Mesenteric fat pad (tissue), 1 donor: ENCODE measurements at regions not wholly inside any gene's neighbourhood (a gene's known extent, or its start where the extent isn't known, plus 50 kb on each side); places are given as distances from the start of the nearest gene placed in this dataset.
"Not testable (repeated sequence)": the region's sequence is repeated elsewhere in the genome, so short reads cannot be mapped to it uniquely, and the experiment has no call there.

Experiments used
- DNase-seq: peaks from one replicate; pipeline ENCODE4 v3.0.0-alpha.2; 2020; ENCODE audit warnings: low spot score
- donor health status: DM: yes; HTN: yes; CAD: no.

- no peak for DNase-seq
Measured at GRCh38 chr2:142347751-142348150, 216.9 kb upstream of the LRP1B start.

GRCh38 chr2:142339261-142339660 lies 208.4 kb upstream of the LRP1B start:
- DNase-seq = no peak

DNA sequence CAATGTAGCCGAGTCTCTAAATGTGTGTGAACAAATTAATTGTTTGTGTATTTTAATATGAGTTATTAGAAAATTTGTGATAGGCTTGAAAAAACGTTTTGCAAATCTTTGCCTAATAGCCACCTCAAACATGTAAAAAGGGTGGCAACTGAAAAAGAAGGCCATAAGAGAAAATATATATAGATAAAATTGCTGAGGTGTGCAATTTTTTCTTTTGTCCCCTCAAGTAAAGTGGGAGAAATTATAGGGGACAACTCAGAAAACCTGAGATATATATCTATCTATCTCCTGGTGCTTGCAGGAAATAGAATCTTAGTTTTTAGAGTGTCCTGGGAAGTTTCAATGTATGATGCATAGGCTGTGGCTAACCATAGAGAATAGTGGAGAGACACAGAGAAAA lies 201.4 kb upstream of the LRP1B start:
- no peak for DNase-seq

- DNase-seq = no peak
Measured at GRCh38 chr2:142330458-142330857, 199.6 kb upstream of the LRP1B start.

DNA sequence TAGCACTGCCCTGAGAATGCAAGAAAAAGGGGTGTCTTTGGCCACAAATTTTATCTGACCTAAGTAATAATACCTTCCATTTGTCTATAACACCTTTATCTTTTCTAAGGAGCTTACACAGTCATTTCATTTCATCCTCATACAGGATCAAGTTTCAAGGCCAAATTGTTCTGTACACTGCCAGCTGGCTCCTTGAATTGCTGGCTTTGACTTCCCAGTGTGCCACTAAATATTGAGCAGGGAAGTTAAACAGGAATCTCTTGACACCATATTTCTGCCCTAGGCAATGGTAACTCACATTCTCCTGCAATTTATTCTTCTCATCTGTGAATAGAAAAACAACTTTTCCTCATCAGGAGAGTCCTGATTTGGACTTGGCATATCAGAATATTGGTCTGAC lies 195.1 kb upstream of the LRP1B start:
- no peak for DNase-seq

- DNase-seq = no peak
Measured at GRCh38 chr2:142323206-142323605, 192.4 kb upstream of the LRP1B start.

DNA sequence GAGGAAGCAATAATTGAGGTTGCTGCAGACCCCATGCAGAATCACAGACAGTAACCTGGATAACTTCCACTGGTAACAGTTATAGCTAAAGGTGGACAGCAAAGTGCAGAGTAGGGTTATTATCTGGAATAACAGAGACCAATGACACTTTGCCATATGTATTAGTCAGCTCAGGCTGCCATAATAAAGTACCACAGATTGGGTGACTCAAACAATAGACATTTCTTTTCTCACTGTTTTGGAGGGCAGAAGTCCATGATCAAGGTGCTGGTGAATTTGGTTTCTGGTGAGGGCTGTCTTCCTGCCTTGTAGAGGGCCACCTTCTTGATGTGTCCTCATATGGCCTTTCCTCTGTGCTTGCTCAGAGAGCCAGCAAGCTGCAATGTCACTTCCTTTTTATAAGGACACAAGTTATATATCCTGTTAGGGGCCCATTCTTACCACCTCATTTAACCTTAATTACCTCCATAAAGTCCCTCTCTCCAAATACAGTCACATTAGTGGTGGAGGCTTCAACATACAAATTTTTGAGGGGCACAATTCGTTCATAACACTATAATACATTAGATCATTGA lies 191.0 kb upstream of the LRP1B start:
- no peak for DNase-seq

DNA sequence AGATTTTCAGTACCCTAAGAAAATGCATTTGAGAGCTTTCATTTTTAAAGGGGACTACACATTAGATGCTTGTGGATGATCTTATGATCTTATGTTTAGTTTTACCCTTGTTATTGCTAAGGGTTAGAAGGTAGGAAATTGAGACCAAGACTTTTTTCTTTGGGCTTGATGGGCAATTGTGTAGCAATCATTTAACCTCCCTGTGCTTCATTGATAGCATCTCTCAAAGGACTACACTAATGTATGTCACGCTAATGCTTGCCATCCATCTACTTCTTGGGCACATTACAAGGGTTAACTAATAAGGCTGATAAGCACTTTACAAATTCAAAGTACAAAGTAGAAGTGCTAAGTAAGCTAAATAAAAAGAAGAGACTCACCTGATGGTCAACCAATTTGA lies 189.3 kb upstream of the LRP1B start:
- no peak for DNase-seq

GRCh38 chr2:142316049-142316448 lies 185.2 kb upstream of the LRP1B start:
- DNase-seq = no peak

- DNase-seq = no peak
Measured at GRCh38 chr2:142315346-142315745, 184.5 kb upstream of the LRP1B start.

DNA sequence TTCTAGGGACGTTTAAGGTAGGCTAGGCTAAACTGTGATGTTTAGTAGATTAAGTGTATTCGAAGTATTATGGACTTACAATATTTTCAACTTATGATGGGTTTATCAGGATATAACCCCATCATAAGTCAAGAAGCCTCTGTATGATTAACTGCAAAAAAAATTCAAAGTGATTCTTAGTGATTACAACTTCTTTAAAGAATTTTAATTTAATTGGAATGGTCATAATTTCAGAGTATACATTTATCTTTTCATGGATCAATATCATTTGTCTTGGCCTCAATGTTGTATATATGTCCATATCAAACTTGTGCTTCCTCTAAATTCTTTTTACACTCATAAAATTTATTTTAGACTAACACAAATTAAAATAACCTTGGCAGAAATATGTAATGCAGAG lies 183.3 kb upstream of the LRP1B start:
- no peak for DNase-seq

GRCh38 chr2:142310530-142310929 lies 179.7 kb upstream of the LRP1B start:
- DNase-seq = no peak

DNA sequence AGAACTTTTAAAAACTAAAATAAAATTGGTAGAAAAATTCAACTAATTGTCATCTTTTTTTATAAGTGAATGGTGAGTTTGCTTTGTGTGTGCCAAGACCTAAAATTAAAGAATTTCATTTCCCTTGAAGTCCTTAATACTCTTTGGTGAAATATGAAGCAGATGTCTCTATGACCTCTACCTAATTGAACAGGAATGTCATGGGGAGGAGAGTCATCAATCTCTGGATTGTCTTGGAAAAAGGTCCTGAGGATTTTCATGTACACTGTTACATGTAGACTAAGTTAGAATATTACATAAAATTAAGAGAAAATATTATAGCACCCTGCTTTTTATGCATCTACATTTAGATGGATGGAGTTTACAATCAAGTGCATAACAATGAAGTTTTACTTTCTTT lies 177.9 kb upstream of the LRP1B start:
- DNase-seq = no peak

DNA sequence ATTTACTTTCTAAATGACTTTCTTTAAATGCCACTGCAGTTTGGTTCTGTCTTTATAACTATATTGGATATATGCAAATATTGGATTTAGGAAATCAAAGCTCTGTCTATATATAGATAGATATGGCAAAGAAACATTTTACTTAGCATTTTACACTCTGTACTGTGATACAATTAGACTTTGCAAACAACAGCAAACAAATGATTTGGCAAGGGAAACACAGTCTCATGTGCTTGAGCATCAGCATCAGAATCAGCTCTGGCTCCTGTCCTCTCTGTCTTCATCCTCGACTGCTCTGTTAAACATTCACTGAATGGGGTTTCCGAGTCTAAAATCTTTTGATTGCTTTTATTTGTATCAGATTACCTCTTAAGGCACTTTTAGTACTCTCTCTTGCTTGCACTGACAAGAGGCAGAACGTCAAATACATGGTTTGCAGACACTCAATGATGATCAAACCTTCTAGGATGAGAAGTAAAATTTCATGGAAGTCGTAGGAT lies 176.8 kb upstream of the LRP1B start:
- no peak for DNase-seq

- DNase-seq = no peak
Measured at GRCh38 chr2:142307086-142307485, 176.3 kb upstream of the LRP1B start.

DNA sequence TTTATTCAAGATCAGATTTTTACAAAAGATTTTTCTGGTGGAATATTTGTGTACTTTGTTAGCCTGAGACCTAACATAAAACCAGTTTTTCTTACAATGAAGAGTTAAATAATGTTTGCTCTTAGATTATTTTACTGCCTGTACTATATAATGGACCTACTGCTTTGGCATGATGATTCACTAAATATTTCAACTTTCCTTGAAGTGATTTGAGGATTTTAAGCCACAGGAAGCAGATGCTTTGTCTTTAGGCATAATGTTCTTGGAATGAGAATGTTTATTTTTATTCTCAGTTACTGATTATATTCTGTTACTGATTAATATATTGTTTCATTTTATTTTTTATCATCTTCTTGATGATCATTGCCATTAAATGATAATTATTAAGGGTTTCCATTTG lies 175.3 kb upstream of the LRP1B start:
- DNase-seq = no peak

DNA sequence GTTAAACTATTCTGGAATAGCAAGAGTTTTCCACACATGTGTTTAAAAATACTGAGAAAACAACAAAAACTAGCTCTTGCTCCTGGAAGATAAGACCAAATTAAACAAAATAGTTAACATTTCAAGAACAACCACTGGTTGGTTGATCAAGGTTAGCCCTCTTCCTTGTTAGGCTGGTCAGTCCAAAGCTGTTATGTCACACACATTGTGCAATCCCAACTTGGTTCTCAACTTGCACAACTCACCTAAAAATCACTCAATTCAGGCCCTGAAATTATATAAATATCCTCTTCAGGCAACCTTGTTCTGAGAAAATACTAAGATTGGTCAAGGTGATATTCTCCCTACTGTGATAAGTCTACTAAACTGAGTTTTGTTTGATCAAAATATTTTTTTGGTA lies 169.7 kb upstream of the LRP1B start:
- no peak for DNase-seq

- DNase-seq = no peak
Measured at GRCh38 chr2:142299021-142299420, 168.2 kb upstream of the LRP1B start.

GRCh38 chr2:142294225-142294624 lies 163.4 kb upstream of the LRP1B start:
- DNase-seq = no peak

DNA sequence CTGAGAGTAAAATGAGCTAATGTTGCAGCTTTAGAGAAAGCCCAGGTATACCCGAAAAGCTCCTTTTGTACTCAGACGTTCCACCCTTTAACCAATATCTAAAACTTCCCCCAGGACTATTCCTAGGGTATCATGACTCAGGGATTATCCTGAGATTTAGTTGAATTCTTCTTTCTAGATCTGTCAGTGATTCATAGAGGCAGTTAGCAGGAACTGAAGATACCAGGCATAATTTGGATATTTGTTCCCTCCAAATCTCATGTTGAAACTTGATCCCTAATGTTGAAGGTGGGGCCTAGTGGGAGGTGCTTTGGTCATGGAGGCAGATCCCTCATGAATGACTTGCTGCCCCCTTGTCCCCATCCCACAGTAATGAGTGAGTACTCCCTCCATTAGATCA lies 161.2 kb upstream of the LRP1B start:
- no peak for DNase-seq

- no peak for DNase-seq
Measured at GRCh38 chr2:142290931-142291330, 160.1 kb upstream of the LRP1B start.

DNA sequence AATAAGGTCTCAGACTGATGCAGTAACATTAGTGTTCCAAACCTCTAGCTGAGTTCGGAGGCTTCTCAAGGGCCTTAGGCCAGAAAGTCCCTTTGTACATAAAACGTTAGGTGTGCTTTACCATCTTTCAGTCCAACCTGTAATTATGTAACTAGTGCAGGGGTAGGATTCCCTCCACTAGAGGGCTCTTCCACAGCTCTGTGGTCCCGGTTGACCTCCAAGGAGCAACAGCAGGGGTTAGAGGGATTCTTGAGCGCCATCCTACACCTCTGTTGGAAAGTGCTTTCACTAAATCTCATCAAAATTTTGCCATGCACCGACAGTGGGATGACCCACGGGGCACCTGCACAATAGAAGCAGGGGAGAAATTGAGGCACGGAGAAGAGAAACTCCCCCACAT lies 155.8 kb upstream of the LRP1B start:
- no peak for DNase-seq

GRCh38 chr2:142285480-142285879 lies 154.7 kb upstream of the LRP1B start:
- DNase-seq = no peak

GRCh38 chr2:142284336-142284735 lies 153.5 kb upstream of the LRP1B start:
- DNase-seq = not testable (repeated sequence)
